Liver (tissue), 8 donors: ENCODE measurements at regions not wholly inside any gene's neighbourhood (a gene's known extent, or its start where the extent isn't known, plus 50 kb on each side); places are given as distances from the start of the nearest gene placed in this dataset.

Source experiments
- DNase-seq: peaks from one replicate; pipeline ENCODE4 v3.0.0-alpha.2; 2017; ENCODE audit warnings: low spot score
- H3K27ac ChIP-seq, 2 donors: one replicate each; pipeline ENCODE4 v1.7.0; 2013; ENCODE audit warnings: inconsistent platforms in 2 of 2, low read length in 2 of 2, control low read depth in 1 of 2, low read depth in 1 of 2, mild to moderate bottlenecking in 1 of 2
- H3K27me3 ChIP-seq, 4 donors: one replicate each; pipeline versions ENCODE4 v1.6.1 to v1.7.0; 2013; ENCODE audit warnings: low read length in 3 of 4, inconsistent platforms in 1 of 4, mild to moderate bottlenecking in 1 of 4, moderate library complexity in 1 of 4; ENCODE audit not compliant: control insufficient read depth in 4 of 4, insufficient read depth in 4 of 4
- H3K36me3 ChIP-seq, 4 donors: one replicate each; pipeline versions ENCODE4 v1.6.1 to v1.7.0; 2013; ENCODE audit warnings: low read length in 3 of 4, mild to moderate bottlenecking in 3 of 4, low read depth in 1 of 4, moderate library complexity in 1 of 4; ENCODE audit not compliant: control insufficient read depth in 4 of 4, insufficient read depth in 3 of 4
- H3K4me1 ChIP-seq, 4 donors: one replicate each; pipeline versions ENCODE4 v1.6.1 to v1.7.0; 2013; ENCODE audit warnings: low read length in 3 of 4, mild to moderate bottlenecking in 3 of 4, moderate library complexity in 1 of 4; ENCODE audit not compliant: control insufficient read depth in 4 of 4, insufficient read depth in 4 of 4
- H3K4me3 ChIP-seq, 3 donors: one replicate each; pipeline versions ENCODE4 v1.6.1 to v1.7.0; 2013; ENCODE audit warnings: low read length in 3 of 3, control low read depth in 1 of 3, low read depth in 1 of 3, mild to moderate bottlenecking in 1 of 3
- H3K9ac ChIP-seq, 2 donors: one replicate each; pipeline ENCODE4 v1.7.0; 2013; ENCODE audit warnings: low read length in 2 of 2, mild to moderate bottlenecking in 2 of 2, moderate library complexity in 2 of 2, control low read depth in 1 of 2, low read depth in 1 of 2
- H3K9me3 ChIP-seq, 4 donors: one replicate each; pipeline versions ENCODE4 v1.6.1 to v1.7.0; 2013; ENCODE audit warnings: low read length in 3 of 4; ENCODE audit not compliant: control insufficient read depth in 4 of 4
- EGR1 ChIP-seq, 2 donors: IDR thresholded peaks; 2 replicates each; pipeline ENCODE4 v1.6.1; 2016 to 2018; ENCODE audit warnings: antibody characterized with exemption in 2 of 2, low read depth in 2 of 2
- FOXA1 ChIP-seq: IDR thresholded peaks from 2 replicates; pipeline ENCODE4 v1.6.1; 2016; ENCODE audit warnings: antibody characterized with exemption
- FOXA2 ChIP-seq: IDR thresholded peaks from 2 replicates; pipeline ENCODE4 v1.6.1; 2016; ENCODE audit warnings: antibody characterized with exemption
- GABPA ChIP-seq, 2 donors: IDR thresholded peaks in 1 of 2; conservative IDR thresholded peaks in 1 of 2; 2 replicates each; pipeline ENCODE4 v1.6.1; 2016; ENCODE audit warnings: antibody characterized with exemption in 2 of 2, mild to moderate bottlenecking in 1 of 2, moderate library complexity in 1 of 2
- HNF4A ChIP-seq, 2 donors: conservative IDR thresholded peaks; 2 replicates each; pipeline ENCODE4 v1.6.1; 2016; ENCODE audit warnings: antibody characterized with exemption in 2 of 2, mild to moderate bottlenecking in 2 of 2
- HNF4G ChIP-seq: IDR thresholded peaks from 2 replicates; pipeline ENCODE4 v1.6.1; 2016; ENCODE audit warnings: antibody characterized with exemption
- JUND ChIP-seq, 2 donors: IDR thresholded peaks; 2 replicates each; pipeline ENCODE4 v1.6.1; 2016; ENCODE audit warnings: antibody characterized with exemption in 2 of 2
- MAX ChIP-seq: IDR thresholded peaks from 2 replicates; pipeline ENCODE4 v1.6.1; 2016; ENCODE audit warnings: antibody characterized with exemption
- NR2F2 ChIP-seq: IDR thresholded peaks from 2 replicates; pipeline ENCODE4 v1.6.1; 2016; ENCODE audit warnings: antibody characterized with exemption
- RAD21 ChIP-seq, 2 donors: IDR thresholded peaks; 2 replicates each; pipeline ENCODE4 v1.6.1; 2016; ENCODE audit warnings: antibody characterized with exemption in 2 of 2, mild to moderate bottlenecking in 2 of 2
- RXRA ChIP-seq, 2 donors: IDR thresholded peaks; 2 replicates each; pipeline ENCODE4 v1.6.1; 2017 to 2018; ENCODE audit warnings: antibody characterized with exemption in 2 of 2, mild to moderate bottlenecking in 1 of 2
- SP1 ChIP-seq: IDR thresholded peaks from 2 replicates; pipeline ENCODE4 v1.6.1; 2018; ENCODE audit warnings: antibody characterized with exemption, mild to moderate bottlenecking
- TAF1 ChIP-seq: conservative IDR thresholded peaks from 2 replicates; pipeline ENCODE4 v1.6.1; 2016; ENCODE audit warnings: antibody characterized with exemption, mild to moderate bottlenecking
- YY1 ChIP-seq: IDR thresholded peaks from 2 replicates; pipeline ENCODE4 v1.6.1; 2016; ENCODE audit warnings: antibody characterized with exemption, mild to moderate bottlenecking
- ZBTB33 ChIP-seq: IDR thresholded peaks from 2 replicates; pipeline ENCODE4 v1.6.1; 2016; ENCODE audit warnings: antibody characterized with exemption
- WGBS: extraction: QIAGEN DNeasy Blood & Tissue Kit; methylation state at CpG from one replicate; pipeline ENCODE4 v1.1.7; 2013; 5-methylcytosine and 5-hydroxymethylcytosine counted together
- TF ChIP-seq, protein P1 (sequence below): IDR thresholded peaks from 2 replicates; pipeline ENCODE4 v1.6.1; 2016; ENCODE audit warnings: antibody characterized with exemption
- TF ChIP-seq, protein P2 (sequence below): IDR thresholded peaks from 2 replicates; pipeline ENCODE4 v1.6.1; 2016; ENCODE audit warnings: antibody characterized with exemption, mild to moderate bottlenecking
- TF ChIP-seq, protein P3 (sequence below): fragments of 150-350 bp; IDR thresholded peaks from 2 replicates; pipeline ENCODE4 v1.5.1; 2017; ENCODE audit warnings: improper control_type of control experiment, low read depth, low read length; ENCODE audit not compliant: missing input control
- donor health status: healthy.
- donor health status: healthy.
- donor health status: healthy.
- donor health status: healthy.
- donor health status: healthy.

GRCh38 chr16:47777220-47777619, 316.1 kb downstream of the PHKB start:
- Histone ChIP-seq H3K4me3 (no peak overlapping the region), H3K9ac (no peak overlapping the region), H3K4me1 (no peaks in the 10 kb centered on the region), H3K9me3 (no peaks in the 10 kb centered on the region), H3K27me3 (no peaks in the 10 kb centered on the region), H3K27ac (no peak overlapping the region), H3K36me3 (no peaks in the 10 kb centered on the region)
- no peak for DNase-seq
- TF ChIP-seq SP1, result no peak
- TF ChIP-seq HNF4G, result no peak
- TF ChIP-seq, protein P1, sequence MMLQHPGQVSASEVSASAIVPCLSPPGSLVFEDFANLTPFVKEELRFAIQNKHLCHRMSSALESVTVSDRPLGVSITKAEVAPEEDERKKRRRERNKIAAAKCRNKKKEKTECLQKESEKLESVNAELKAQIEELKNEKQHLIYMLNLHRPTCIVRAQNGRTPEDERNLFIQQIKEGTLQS, result no peak
- no peak for TF ChIP-seq TAF1
- no peak for TF ChIP-seq NR2F2
- no peak for TF ChIP-seq YY1
- no peak for TF ChIP-seq HNF4A (conservative IDR thresholded peaks at IDR 0.05)
- TF ChIP-seq, protein P2, sequence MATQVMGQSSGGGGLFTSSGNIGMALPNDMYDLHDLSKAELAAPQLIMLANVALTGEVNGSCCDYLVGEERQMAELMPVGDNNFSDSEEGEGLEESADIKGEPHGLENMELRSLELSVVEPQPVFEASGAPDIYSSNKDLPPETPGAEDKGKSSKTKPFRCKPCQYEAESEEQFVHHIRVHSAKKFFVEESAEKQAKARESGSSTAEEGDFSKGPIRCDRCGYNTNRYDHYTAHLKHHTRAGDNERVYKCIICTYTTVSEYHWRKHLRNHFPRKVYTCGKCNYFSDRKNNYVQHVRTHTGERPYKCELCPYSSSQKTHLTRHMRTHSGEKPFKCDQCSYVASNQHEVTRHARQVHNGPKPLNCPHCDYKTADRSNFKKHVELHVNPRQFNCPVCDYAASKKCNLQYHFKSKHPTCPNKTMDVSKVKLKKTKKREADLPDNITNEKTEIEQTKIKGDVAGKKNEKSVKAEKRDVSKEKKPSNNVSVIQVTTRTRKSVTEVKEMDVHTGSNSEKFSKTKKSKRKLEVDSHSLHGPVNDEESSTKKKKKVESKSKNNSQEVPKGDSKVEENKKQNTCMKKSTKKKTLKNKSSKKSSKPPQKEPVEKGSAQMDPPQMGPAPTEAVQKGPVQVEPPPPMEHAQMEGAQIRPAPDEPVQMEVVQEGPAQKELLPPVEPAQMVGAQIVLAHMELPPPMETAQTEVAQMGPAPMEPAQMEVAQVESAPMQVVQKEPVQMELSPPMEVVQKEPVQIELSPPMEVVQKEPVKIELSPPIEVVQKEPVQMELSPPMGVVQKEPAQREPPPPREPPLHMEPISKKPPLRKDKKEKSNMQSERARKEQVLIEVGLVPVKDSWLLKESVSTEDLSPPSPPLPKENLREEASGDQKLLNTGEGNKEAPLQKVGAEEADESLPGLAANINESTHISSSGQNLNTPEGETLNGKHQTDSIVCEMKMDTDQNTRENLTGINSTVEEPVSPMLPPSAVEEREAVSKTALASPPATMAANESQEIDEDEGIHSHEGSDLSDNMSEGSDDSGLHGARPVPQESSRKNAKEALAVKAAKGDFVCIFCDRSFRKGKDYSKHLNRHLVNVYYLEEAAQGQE, result no peak
- TF ChIP-seq RAD21 (IDR thresholded peaks at IDR 0.05), result no peak
- TF ChIP-seq ZBTB33, result no peak
- no peak for TF ChIP-seq FOXA1
- TF ChIP-seq MAX, result no peak
- no peak for TF ChIP-seq RXRA (IDR thresholded peaks at IDR 0.05)
- no peak for TF ChIP-seq FOXA2
- TF ChIP-seq EGR1 (IDR thresholded peaks at IDR 0.05; ENCODE audit: low read depth in 2 of 2), result no peak
- TF ChIP-seq, protein P3, sequence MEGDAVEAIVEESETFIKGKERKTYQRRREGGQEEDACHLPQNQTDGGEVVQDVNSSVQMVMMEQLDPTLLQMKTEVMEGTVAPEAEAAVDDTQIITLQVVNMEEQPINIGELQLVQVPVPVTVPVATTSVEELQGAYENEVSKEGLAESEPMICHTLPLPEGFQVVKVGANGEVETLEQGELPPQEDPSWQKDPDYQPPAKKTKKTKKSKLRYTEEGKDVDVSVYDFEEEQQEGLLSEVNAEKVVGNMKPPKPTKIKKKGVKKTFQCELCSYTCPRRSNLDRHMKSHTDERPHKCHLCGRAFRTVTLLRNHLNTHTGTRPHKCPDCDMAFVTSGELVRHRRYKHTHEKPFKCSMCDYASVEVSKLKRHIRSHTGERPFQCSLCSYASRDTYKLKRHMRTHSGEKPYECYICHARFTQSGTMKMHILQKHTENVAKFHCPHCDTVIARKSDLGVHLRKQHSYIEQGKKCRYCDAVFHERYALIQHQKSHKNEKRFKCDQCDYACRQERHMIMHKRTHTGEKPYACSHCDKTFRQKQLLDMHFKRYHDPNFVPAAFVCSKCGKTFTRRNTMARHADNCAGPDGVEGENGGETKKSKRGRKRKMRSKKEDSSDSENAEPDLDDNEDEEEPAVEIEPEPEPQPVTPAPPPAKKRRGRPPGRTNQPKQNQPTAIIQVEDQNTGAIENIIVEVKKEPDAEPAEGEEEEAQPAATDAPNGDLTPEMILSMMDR, result no peak
- TF ChIP-seq GABPA (IDR thresholded peaks at IDR 0.05 in 1 of 2, conservative IDR thresholded peaks at IDR 0.05 in 1 of 2), result no peak
- TF ChIP-seq JUND (IDR thresholded peaks at IDR 0.05), result no peak

DNA sequence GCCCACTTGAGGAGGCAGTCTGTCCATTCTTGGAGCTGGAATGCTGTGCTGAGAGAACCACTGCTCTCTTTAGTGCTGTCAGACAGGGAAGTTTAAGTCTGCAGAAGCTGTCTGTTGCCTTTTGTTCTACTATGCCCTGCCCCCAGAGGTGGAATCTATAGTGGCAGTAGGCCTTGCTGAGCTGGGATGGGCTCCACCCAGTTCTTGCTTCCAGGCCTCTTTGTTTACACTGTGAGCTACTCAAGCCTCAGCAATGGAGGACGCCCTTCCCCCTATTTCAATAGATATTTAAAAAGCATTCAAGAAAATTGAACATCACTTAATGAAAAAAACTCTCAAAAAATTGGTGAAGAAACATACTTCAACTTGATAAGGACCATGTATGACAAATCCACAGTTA, 313.5 kb downstream of the PHKB start:
- Histone ChIP-seq H3K27me3 (no peaks in the 10 kb centered on the region), H3K9ac (no peak overlapping the region), H3K9me3 (no peaks in the 10 kb centered on the region), H3K4me3 (no peak overlapping the region), H3K4me1 (no peaks in the 10 kb centered on the region), H3K27ac (no peak overlapping the region), H3K36me3 (no peaks in the 10 kb centered on the region)
- 52% methylated on average over 1 of the region's 1 CpG for WGBS
- TF ChIP-seq RAD21 (IDR thresholded peaks at IDR 0.05) (no peak), SP1 (no peak), TAF1 (no peak), HNF4A (conservative IDR thresholded peaks at IDR 0.05) (no peak), GABPA (IDR thresholded peaks at IDR 0.05 in 1 of 2, conservative IDR thresholded peaks at IDR 0.05 in 1 of 2) (no peak), FOXA1 (no peak), YY1 (no peak), HNF4G (no peak)
- no peak for DNase-seq
